ENCODE measurements at regions not wholly inside any gene's neighbourhood (a gene's known extent, or its start where the extent isn't known, plus 50 kb on each side); places are given as distances from the start of the nearest gene placed in this dataset.

GRCh38 chr2:60321816-60322215, 231.6 kb downstream of the BCL11A start:
- no peak for DNase-seq (ENCODE audit: low read depth in 2 of 2)

GRCh38 chr2:60320724-60321123, 232.7 kb downstream of the BCL11A start:
- no peak for DNase-seq (ENCODE audit: low read depth in 2 of 2)

GRCh38 chr2:60319031-60319547, 234.4 kb downstream of the BCL11A start:
- no peak for DNase-seq (ENCODE audit: low read depth in 2 of 2)

GRCh38 chr2:60318544-60318943, 234.9 kb downstream of the BCL11A start:
- DNase-seq (ENCODE audit: low read depth in 2 of 2): no peak

- no peak for DNase-seq (ENCODE audit: low read depth in 2 of 2)
These were observed 235.6 kb downstream of the BCL11A start for GRCh38 chr2:60317844-60318243.

- no peak for DNase-seq (ENCODE audit: low read depth in 2 of 2)
These were observed 236.4 kb downstream of the BCL11A start for GRCh38 chr2:60317034-60317386.

GRCh38 chr2:60316381-60317033, 236.9 kb downstream of the BCL11A start:
- DNase-seq (ENCODE audit: low read depth in 2 of 2): no peak

- no peak for DNase-seq (ENCODE audit: low read depth in 2 of 2)
These were observed 239.8 kb downstream of the BCL11A start for GRCh38 chr2:60313470-60314172.

GRCh38 chr2:60312618-60313017, 240.8 kb downstream of the BCL11A start:
- no peak for DNase-seq (ENCODE audit: low read depth in 2 of 2)

GRCh38 chr2:60311524-60311923, 241.9 kb downstream of the BCL11A start:
- DNase-seq (ENCODE audit: low read depth in 2 of 2): no peak

GRCh38 chr2:60309941-60310660, 243.4 kb downstream of the BCL11A start:
- DNase-seq (ENCODE audit: low read depth in 2 of 2): no peak

GRCh38 chr2:60309336-60309735, 244.1 kb downstream of the BCL11A start:
- DNase-seq (ENCODE audit: low read depth in 2 of 2): no peak

- no peak for DNase-seq (ENCODE audit: low read depth in 2 of 2)
These were observed 247.1 kb downstream of the BCL11A start for GRCh38 chr2:60306267-60306861.

GRCh38 chr2:60303680-60304079, 249.8 kb downstream of the BCL11A start:
- no peak for DNase-seq (ENCODE audit: low read depth in 2 of 2)

- no peak for DNase-seq (ENCODE audit: low read depth in 2 of 2)
These were observed 250.9 kb downstream of the BCL11A start for GRCh38 chr2:60302377-60303126.

- no peak for DNase-seq (ENCODE audit: low read depth in 2 of 2)
These were observed 251.7 kb downstream of the BCL11A start for GRCh38 chr2:60301726-60302125.

- no peak for DNase-seq (ENCODE audit: low read depth in 2 of 2)
These were observed 254.3 kb downstream of the BCL11A start for GRCh38 chr2:60299179-60299578.

- no peak for DNase-seq (ENCODE audit: low read depth in 2 of 2)
These were observed 255.3 kb downstream of the BCL11A start for GRCh38 chr2:60298006-60298696.

- DNase-seq (ENCODE audit: low read depth in 2 of 2): no peak
These were observed 256.0 kb downstream of the BCL11A start for GRCh38 chr2:60297296-60298005.

- no peak for DNase-seq (ENCODE audit: low read depth in 2 of 2)
These were observed 257.1 kb downstream of the BCL11A start for GRCh38 chr2:60296219-60296955.

Measured in stimulated activated CD8-positive, alpha-beta memory T cell treated with anti-CD3 and anti-CD28 coated beads, Interleukin-15, amount 100 ng/mL, for 4 hours (primary cell).